ENCODE measurements at regions not wholly inside any gene's neighbourhood (a gene's known extent, or its start where the extent isn't known, plus 50 kb on each side); places are given as distances from the start of the nearest gene placed in this dataset.

DNA sequence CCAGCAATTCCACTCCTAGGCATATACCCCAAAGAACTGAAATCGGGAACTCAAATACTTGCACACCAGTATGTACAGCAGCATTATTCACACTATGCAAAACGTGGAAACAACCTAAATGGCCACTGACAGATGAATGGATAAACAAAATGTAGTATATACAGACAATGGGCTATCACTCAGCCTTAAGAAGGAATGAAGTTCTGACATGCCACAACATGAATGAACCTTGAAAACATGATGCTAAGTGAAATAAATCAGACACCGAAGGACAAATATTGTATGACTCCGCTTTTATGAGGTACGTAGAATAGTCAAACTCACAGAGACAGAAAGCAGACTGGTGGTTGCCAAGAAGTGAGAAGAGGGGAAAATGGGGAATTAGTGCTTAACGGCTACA is 59.1 kb upstream of the CCN6 start:
- CTCF ChIA-PET: no interaction called here
- POLR2A ChIA-PET: interaction anchor here (1.0 kb wide), 1 partner anchor 49 kb away, joined by 4 read pairs; no protein-coding TSS in a partner anchor
- intact Hi-C loops (cut with micrococcal nuclease): no loop called here

DNA sequence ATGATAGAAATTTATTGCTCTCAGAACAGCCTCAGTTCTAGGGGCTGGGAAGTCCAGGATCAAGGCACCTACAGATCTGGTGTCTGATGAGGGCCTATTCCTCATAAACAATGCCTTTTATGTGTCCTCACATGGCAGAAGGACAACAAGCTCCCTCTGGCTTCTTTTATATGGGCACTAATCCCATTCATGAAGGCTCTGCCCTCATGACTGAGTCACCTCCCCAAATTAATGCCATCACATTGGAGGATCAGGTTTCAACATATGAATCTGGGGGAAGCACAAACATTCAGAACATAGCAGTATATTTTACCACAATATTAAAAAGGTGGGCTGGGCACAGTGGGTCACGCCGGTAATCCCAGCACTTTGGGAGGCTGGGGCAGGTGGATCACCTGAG is 58.5 kb upstream of the CCN6 start:
- DNase-seq (ENCODE audit: unreplicated experiment): peak; percentile 47
- BruUV-seq (replicated peaks): no TSS peak
- Mint-ChIP-seq H3K9me3 (ENCODE audit: unreplicated experiment) (no peaks in the 10 kb centered on the region), H3K27ac (ENCODE audit: low read depth, unreplicated experiment) (no peak overlapping the region), H3K4me3 (ENCODE audit: unreplicated experiment) (no peak overlapping the region), H3K4me1 (ENCODE audit: insufficient read depth, unreplicated experiment) (peaks cover 12% of the 10 kb centered on the region), H3K36me3 (ENCODE audit: insufficient read depth, unreplicated experiment) (no peaks in the 10 kb centered on the region), H3K27me3 (ENCODE audit: insufficient read depth, unreplicated experiment) (no peaks in the 10 kb centered on the region)
- ChIA-PET CTCF (interaction anchor here (1.3 to 3.2 kb wide), 2 partner anchors 47 to 167 kb away, joined by 8 to 23 read pairs; no protein-coding TSS in a partner anchor), POLR2A (interaction anchor here (1.0 to 1.1 kb wide), 2 partner anchors 48 to 50 kb away, joined by 3 to 4 read pairs; no protein-coding TSS in a partner anchor)
- TF ChIP-seq CTCF (IDR thresholded peaks at IDR 0.05; ENCODE audit: unreplicated experiment): no peak
- intact Hi-C loops (cut with micrococcal nuclease): no loop called here

More for the DNA sequence above, 59.1 kb upstream of the CCN6 start:
- TF ChIP-seq CTCF (IDR thresholded peaks at IDR 0.05; ENCODE audit: unreplicated experiment): no peak
- H3K27me3 Mint-ChIP-seq (ENCODE audit: insufficient read depth, unreplicated experiment): no peaks in the 10 kb centered on the region
- H3K9me3 Mint-ChIP-seq (ENCODE audit: unreplicated experiment): no peaks in the 10 kb centered on the region
- H3K27ac Mint-ChIP-seq (ENCODE audit: low read depth, unreplicated experiment): no peak overlapping the region
- no peak for DNase-seq (ENCODE audit: unreplicated experiment)
- no TSS peak for BruUV-seq (replicated peaks)
- H3K36me3 Mint-ChIP-seq (ENCODE audit: insufficient read depth, unreplicated experiment): no peaks in the 10 kb centered on the region
- H3K4me1 Mint-ChIP-seq (ENCODE audit: insufficient read depth, unreplicated experiment): peaks cover 12% of the 10 kb centered on the region
- H3K4me3 Mint-ChIP-seq (ENCODE audit: unreplicated experiment): no peak overlapping the region

- ChIA-PET CTCF (interaction anchor here (0.6 to 5.4 kb wide), 17 partner anchors 9 to 1043 kb away, joined by 3 to 58 read pairs (median 6); partner anchors contain the start of gene FYN), POLR2A (interaction anchor here (0.6 to 1.5 kb wide), 4 partner anchors 49 to 376 kb away, joined by 3 to 4 read pairs (median 4); no protein-coding TSS in a partner anchor)
- no peaks in the 10 kb centered on the region for H3K9me3 Mint-ChIP-seq (ENCODE audit: unreplicated experiment)
- H3K36me3 Mint-ChIP-seq (ENCODE audit: insufficient read depth, unreplicated experiment): no peaks in the 10 kb centered on the region
- H3K27ac Mint-ChIP-seq (ENCODE audit: low read depth, unreplicated experiment): no peak overlapping the region
- H3K4me3 Mint-ChIP-seq (ENCODE audit: unreplicated experiment): no peak overlapping the region
- H3K4me1 Mint-ChIP-seq (ENCODE audit: insufficient read depth, unreplicated experiment): peaks cover 12% of the 10 kb centered on the region
- BruUV-seq (replicated peaks): no TSS peak
- no peak for DNase-seq (ENCODE audit: unreplicated experiment)
- TF ChIP-seq CTCF (IDR thresholded peaks at IDR 0.05; ENCODE audit: unreplicated experiment): no peak
- H3K27me3 Mint-ChIP-seq (ENCODE audit: insufficient read depth, unreplicated experiment): no peaks in the 10 kb centered on the region
- intact Hi-C loops (cut with micrococcal nuclease): no loop called here
Measured at GRCh38 chr6:111996144-111996865, 57.6 kb upstream of the CCN6 start.

- peak; percentile 85 for TF ChIP-seq CTCF (IDR thresholded peaks at IDR 0.05; ENCODE audit: unreplicated experiment)
- peaks cover 12% of the 10 kb centered on the region for H3K4me1 Mint-ChIP-seq (ENCODE audit: insufficient read depth, unreplicated experiment)
- peak; percentile 76 for DNase-seq (ENCODE audit: unreplicated experiment)
- intact Hi-C loops (cut with micrococcal nuclease): loop anchor here (1.0 kb wide), 3 partner anchors 46 to 287 kb away; partner anchors contain the start of gene FYN
- H3K36me3 Mint-ChIP-seq (ENCODE audit: insufficient read depth, unreplicated experiment): no peaks in the 10 kb centered on the region
- H3K4me3 Mint-ChIP-seq (ENCODE audit: unreplicated experiment): no peak overlapping the region
- no TSS peak for BruUV-seq (replicated peaks)
- ChIA-PET POLR2A (interaction anchor here (0.7 to 1.5 kb wide), 2 partner anchors 69 to 287 kb away, joined by 4 read pairs; no protein-coding TSS in a partner anchor), CTCF (interaction anchor here (0.6 to 5.4 kb wide), 28 partner anchors 8 to 314 kb away, joined by 3 to 58 read pairs (median 4); partner anchors contain the start of gene FYN)
- H3K9me3 Mint-ChIP-seq (ENCODE audit: unreplicated experiment): no peaks in the 10 kb centered on the region
- no peaks in the 10 kb centered on the region for H3K27me3 Mint-ChIP-seq (ENCODE audit: insufficient read depth, unreplicated experiment)
- H3K27ac Mint-ChIP-seq (ENCODE audit: low read depth, unreplicated experiment): no peak overlapping the region
Measured at GRCh38 chr6:111997078-111997852, 56.6 kb upstream of the CCN6 start.

Measured in MCF 10A (cell line).